BLaER1 treated with 17β-estradiol and CSF1 and Interleukin-3, amounts not matched to agents 10 nM and 100 nM (cell line): ENCODE measurements at regions not wholly inside any gene's neighbourhood (a gene's known extent, or its start where the extent isn't known, plus 50 kb on each side); places are given as distances from the start of the nearest gene placed in this dataset.

ENCODE experiments used
- H3K27ac ChIP-seq, 11 experiments: shearing (Covaris generic); formaldehyde crosslinking; 2 replicates each; pipeline ENCODE4 v1.8.1; 2022
- H3K27me3 ChIP-seq, 11 experiments: shearing (Covaris generic); formaldehyde crosslinking; 2 replicates each; pipeline ENCODE4 v1.8.1; 2022
- H3K36me3 ChIP-seq, 11 experiments: shearing (Covaris generic); formaldehyde crosslinking; 2 replicates each; pipeline ENCODE4 v1.8.1; 2022
- H3K4me1 ChIP-seq, 10 experiments: shearing (Covaris generic); formaldehyde crosslinking; 2 replicates each; pipeline ENCODE4 v1.8.1; 2022
- H3K4me2 ChIP-seq, 11 experiments: shearing (Covaris generic); formaldehyde crosslinking; 2 replicates each; pipeline ENCODE4 v1.8.1; 2022
- H3K4me3 ChIP-seq, 10 experiments: shearing (Covaris generic); formaldehyde crosslinking; 2 replicates each; pipeline ENCODE4 v1.8.1; 2022
- H3K9ac ChIP-seq, 11 experiments: shearing (Covaris generic); formaldehyde crosslinking; 2 replicates each; pipeline ENCODE4 v1.8.1; 2022
- H3K9me3 ChIP-seq, 11 experiments: shearing (Covaris generic); formaldehyde crosslinking; replicated peaks in 1 of 11; 2 replicates each; pipeline ENCODE4 v1.8.1; 2022
- H4K20me1 ChIP-seq, 11 experiments: shearing (Covaris generic); formaldehyde crosslinking; 2 replicates each; pipeline ENCODE4 v1.8.1; 2022
- Cebpa-rat ChIP-seq, 11 experiments: shearing (Covaris generic); IDR thresholded peaks; 2 replicates each; pipeline ENCODE4 v1.8.1; 2022

DNA sequence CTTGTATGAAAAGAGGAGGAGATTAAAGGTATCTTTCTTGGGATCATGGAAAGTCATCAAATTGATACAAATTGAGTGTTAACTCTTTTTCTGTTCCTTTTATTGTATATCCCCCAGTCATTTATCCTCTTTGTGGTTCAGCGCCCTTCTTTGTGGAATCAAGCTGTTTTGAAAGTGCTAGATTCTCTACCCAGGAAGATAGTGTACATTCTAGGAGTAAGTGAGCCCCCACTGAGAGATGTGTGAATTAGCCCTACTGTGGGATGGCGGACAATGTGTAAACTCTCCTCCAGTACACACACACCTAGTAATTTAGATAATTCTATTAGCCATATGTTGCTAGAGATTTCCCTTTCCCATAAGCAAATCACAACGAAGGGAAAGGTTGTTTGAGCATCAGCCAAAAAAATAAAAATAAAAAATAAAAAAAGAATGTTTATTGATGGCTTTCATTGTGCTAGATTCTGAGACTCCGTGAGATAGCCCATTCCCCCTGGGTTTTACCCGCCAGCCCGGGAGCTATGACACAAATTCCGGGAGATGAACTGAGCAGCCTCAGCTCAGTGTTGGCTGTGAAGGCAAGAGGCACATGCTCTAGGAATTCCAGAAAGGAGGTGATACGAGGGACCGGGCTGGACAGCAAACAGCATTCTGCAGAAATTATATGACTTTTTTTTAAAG, 378.4 kb upstream of the RUNX1 start:
- Histone ChIP-seq H3K27ac (no peak overlapping the region), H4K20me1 (no peaks in the 10 kb centered on the region), H3K36me3 (no peaks in the 10 kb centered on the region; a peak in 1 of 22 replicates), H3K9me3 (peaks cover 16 to 28% (median 21%) of the 10 kb centered on the region in 11 experiments), H3K4me3 (no peak overlapping the region), H3K27me3 (no peaks in the 10 kb centered on the region), H3K4me1 (peaks cover 0 to 19% (median 6%) of the 10 kb centered on the region in 10 experiments; a peak in 11 of 20 replicates), H3K4me2 (peak overlapping the region in 3 of 11 experiments; percentile 32 to 61 (median 39); a peak in 4 of 22 replicates), H3K9ac (no peak overlapping the region)
- TF ChIP-seq Cebpa-rat (IDR thresholded peaks at IDR 0.05): no peak

DNA sequence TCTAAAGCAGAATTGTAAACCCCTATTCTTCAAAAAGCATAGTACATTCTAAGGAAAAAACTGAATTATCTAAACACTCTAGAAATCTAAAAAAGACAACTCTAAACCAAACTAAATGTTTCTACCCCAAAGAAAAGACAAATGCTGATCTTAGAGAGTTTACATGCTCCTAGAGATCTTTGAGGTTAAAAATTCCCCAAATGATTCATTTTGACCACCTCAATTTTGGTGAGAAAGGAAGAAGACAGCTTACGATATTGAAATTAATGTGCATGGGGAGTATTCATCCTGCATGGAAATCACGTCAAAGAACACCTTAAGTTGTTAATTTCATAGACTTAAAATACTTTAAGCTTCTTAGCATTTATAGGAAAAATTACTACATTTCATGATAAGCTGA, 377.8 kb upstream of the RUNX1 start:
- Histone ChIP-seq H3K27ac (no peak overlapping the region), H3K9me3 (peaks cover 16 to 28% (median 21%) of the 10 kb centered on the region in 11 experiments), H3K4me2 (no peak overlapping the region), H3K27me3 (no peaks in the 10 kb centered on the region), H3K9ac (no peak overlapping the region), H3K4me3 (no peak overlapping the region), H3K36me3 (peaks cover 0 to 5% (median 0%) of the 10 kb centered on the region in 11 experiments; a peak in 1 of 22 replicates), H3K4me1 (peaks cover 0 to 19% (median 6%) of the 10 kb centered on the region in 10 experiments; a peak in 11 of 20 replicates), H4K20me1 (no peaks in the 10 kb centered on the region)
- no peak for TF ChIP-seq Cebpa-rat (IDR thresholded peaks at IDR 0.05)

DNA sequence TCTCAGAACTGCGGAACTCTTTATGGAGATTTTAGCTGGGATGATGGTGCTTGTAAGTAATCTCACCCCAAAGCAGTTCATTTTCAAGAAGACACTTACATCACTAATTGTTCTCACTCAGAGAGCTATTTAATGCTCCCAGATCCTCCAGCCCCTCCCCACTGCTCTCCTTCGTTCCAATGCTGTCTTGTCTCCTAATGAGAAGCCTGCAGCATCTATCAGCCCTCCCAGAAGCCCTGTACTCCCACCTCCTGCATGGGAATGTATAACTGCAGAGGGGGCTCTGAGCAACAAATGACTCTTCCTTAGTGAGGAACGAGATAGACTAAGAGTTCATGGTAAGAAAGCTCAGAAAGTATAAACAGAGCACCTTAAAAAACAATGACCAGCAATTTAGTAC, 377.4 kb upstream of the RUNX1 start:
- no peak overlapping the region for H3K4me3 ChIP-seq
- no peaks in the 10 kb centered on the region for H3K27me3 ChIP-seq

DNA sequence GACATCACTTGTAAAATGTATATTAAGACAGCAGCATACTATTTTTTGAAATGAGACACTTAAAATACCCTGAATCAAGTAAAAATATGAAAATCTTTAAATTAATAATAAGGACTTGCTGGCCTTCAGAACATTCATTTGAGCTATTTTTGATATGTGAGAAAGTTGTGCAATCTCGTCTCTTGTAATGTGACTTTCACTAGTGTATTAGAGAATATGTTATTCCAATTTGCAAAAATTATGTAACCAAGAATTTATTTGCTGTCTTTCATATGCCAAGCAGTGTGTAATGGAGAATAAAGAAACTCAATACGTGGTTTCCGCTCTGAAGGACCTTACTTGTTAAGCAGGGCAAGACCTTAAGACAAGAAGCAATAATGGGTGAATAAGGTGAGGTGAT, 375.0 kb upstream of the RUNX1 start:
- Histone ChIP-seq H3K9me3 (peaks cover 21 to 34% (median 27%) of the 10 kb centered on the region in 11 experiments), H4K20me1 (no peaks in the 10 kb centered on the region), H3K4me1 (peaks cover 0 to 19% (median 6%) of the 10 kb centered on the region in 10 experiments; a peak in 11 of 20 replicates), H3K4me3 (no peak overlapping the region), H3K27ac (no peak overlapping the region), H3K27me3 (no peaks in the 10 kb centered on the region), H3K36me3 (peaks cover 0 to 5% (median 0%) of the 10 kb centered on the region in 11 experiments; a peak in 1 of 22 replicates), H3K9ac (no peak overlapping the region), H3K4me2 (no peak overlapping the region)
- TF ChIP-seq Cebpa-rat (IDR thresholded peaks at IDR 0.05): peak in 1 of 11 experiments; percentile 12; a peak in 1 of 22 replicates

More for the DNA sequence above, 377.4 kb upstream of the RUNX1 start:
- H3K9ac ChIP-seq: no peak overlapping the region
- TF ChIP-seq Cebpa-rat (IDR thresholded peaks at IDR 0.05): no peak
- H3K9me3 ChIP-seq: peaks cover 16 to 28% (median 21%) of the 10 kb centered on the region in 11 experiments
- H3K4me2 ChIP-seq: no peak overlapping the region
- no peaks in the 10 kb centered on the region for H4K20me1 ChIP-seq
- no peak overlapping the region for H3K27ac ChIP-seq
- H3K4me1 ChIP-seq: peaks cover 0 to 19% (median 6%) of the 10 kb centered on the region in 10 experiments; a peak in 11 of 20 replicates
- peaks cover 0 to 5% (median 0%) of the 10 kb centered on the region in 11 experiments; a peak in 1 of 22 replicates for H3K36me3 ChIP-seq

DNA sequence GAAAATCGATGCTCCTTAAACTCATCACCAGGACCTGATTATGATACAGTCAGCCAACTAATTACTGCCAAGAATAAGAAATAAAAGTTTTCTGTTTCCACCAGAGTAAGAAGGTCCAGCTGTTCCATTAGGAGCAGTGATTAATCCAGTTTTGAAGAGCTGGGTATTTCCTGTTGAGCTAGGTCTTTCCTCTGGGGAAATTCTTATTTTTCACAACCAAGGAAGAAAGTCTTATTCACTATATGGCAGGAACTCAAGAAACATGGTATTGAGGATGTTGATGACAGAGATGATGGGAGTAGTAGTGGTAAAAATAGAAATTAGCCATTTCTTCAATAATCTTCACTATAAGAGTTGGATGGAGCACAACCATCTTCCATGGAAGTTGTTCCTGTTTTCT, 374.6 kb upstream of the RUNX1 start:
- Histone ChIP-seq H3K4me3 (no peak overlapping the region), H3K27me3 (no peaks in the 10 kb centered on the region), H3K36me3 (peaks cover 0 to 5% (median 0%) of the 10 kb centered on the region in 11 experiments; a peak in 1 of 22 replicates), H3K9ac (no peak overlapping the region), H3K4me1 (peaks cover 0 to 17% (median 6%) of the 10 kb centered on the region in 10 experiments; a peak in 11 of 20 replicates), H4K20me1 (no peaks in the 10 kb centered on the region), H3K9me3 (peaks cover 21 to 34% (median 27%) of the 10 kb centered on the region in 11 experiments), H3K27ac (no peak overlapping the region), H3K4me2 (peak overlapping the region in 2 of 11 experiments; percentile 7 to 14; a peak in 2 of 22 replicates)
- no peak for TF ChIP-seq Cebpa-rat (IDR thresholded peaks at IDR 0.05)

DNA sequence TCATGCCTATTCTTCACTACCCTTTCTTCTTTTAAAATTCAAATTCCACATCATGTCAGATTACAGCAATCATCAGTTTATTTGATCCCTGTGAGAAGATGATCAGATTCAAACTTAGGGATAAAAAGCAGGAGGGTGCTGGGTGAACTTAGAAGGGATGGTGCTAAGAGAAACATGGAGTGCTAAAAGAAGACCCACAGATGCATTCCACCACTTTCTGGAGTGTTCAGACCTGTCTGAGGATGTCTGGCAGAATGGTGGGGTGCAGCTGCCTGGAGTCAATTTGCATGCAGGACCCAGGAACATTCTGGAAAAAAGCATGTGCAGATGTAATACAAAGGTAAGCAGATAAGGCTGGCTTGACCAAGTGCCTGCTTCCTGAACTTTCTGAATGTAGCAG, 372.9 kb upstream of the RUNX1 start:
- Histone ChIP-seq H3K4me3 (no peak overlapping the region), H3K4me1 (0 out of 20 replicates have a peak, but pooled peaks cover 0 to 6% (median 0%) of the 10 kb centered on the region in 10 experiments), H3K4me2 (no peak overlapping the region), H3K27ac (no peak overlapping the region), H3K9me3 (peaks cover 21 to 34% (median 27%) of the 10 kb centered on the region in 11 experiments), H3K36me3 (peaks cover 0 to 5% (median 0%) of the 10 kb centered on the region in 11 experiments; a peak in 1 of 22 replicates), H4K20me1 (no peaks in the 10 kb centered on the region), H3K27me3 (no peaks in the 10 kb centered on the region), H3K9ac (no peak overlapping the region)
- TF ChIP-seq Cebpa-rat (IDR thresholded peaks at IDR 0.05): no peak

DNA sequence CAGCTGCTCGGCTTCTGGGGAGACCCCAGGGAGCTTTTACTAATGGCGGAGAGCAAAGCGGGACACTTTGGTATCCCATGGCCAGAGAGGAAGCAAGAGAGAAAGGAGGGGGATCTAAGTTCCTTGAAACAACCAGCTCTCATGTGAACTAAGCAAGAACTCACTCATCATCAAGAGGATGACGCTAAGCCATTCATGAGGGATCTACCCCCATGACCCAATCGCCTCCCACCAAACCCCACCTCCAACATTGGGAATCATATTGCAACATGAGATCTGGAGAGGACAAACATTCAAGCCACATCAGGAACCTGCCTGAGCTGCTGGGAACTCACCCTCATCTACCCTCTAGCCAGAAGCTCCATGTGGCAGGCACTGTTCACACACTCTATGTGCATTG, 372.1 kb upstream of the RUNX1 start:
- H4K20me1 ChIP-seq: no peaks in the 10 kb centered on the region
- H3K4me3 ChIP-seq: no peak overlapping the region
- H3K36me3 ChIP-seq: peaks cover 0 to 5% (median 0%) of the 10 kb centered on the region in 11 experiments; a peak in 1 of 22 replicates
- 0 out of 20 replicates have a peak, but pooled peaks cover 0 to 6% (median 0%) of the 10 kb centered on the region in 10 experiments for H3K4me1 ChIP-seq
- H3K4me2 ChIP-seq: no peak overlapping the region
- TF ChIP-seq Cebpa-rat (IDR thresholded peaks at IDR 0.05): no peak
- no peak overlapping the region for H3K9ac ChIP-seq
- H3K27me3 ChIP-seq: no peaks in the 10 kb centered on the region
- H3K9me3 ChIP-seq: peaks cover 21 to 34% (median 27%) of the 10 kb centered on the region in 11 experiments
- H3K27ac ChIP-seq: no peak overlapping the region

DNA sequence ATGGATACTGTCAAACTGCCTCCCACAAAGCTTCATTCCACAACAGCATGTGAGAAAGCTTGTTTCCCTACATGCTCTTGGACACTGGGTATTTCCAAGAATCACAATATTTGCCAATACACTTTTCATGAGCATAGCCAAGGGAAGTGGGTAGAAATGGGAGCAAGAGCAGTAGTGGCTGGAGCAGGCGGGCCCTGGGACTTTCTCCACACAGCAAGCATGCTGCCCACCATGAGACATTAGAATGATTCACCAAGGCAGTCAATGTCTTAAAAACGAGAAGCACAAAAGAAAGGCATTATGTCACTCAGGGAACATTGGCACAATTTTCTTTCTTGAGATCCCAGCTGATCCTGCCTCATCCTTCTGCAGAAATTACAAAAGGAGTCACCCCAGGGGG, 371.6 kb upstream of the RUNX1 start:
- Histone ChIP-seq H3K4me3 (no peak overlapping the region), H3K9ac (no peak overlapping the region), H4K20me1 (no peaks in the 10 kb centered on the region), H3K9me3 (peaks cover 21 to 34% (median 27%) of the 10 kb centered on the region in 11 experiments), H3K27me3 (no peaks in the 10 kb centered on the region), H3K36me3 (peaks cover 0 to 5% (median 0%) of the 10 kb centered on the region in 11 experiments; a peak in 1 of 22 replicates), H3K4me2 (no peak overlapping the region), H3K27ac (no peak overlapping the region), H3K4me1 (0 out of 20 replicates have a peak, but pooled peaks cover 0 to 6% (median 0%) of the 10 kb centered on the region in 10 experiments)
- no peak for TF ChIP-seq Cebpa-rat (IDR thresholded peaks at IDR 0.05)

DNA sequence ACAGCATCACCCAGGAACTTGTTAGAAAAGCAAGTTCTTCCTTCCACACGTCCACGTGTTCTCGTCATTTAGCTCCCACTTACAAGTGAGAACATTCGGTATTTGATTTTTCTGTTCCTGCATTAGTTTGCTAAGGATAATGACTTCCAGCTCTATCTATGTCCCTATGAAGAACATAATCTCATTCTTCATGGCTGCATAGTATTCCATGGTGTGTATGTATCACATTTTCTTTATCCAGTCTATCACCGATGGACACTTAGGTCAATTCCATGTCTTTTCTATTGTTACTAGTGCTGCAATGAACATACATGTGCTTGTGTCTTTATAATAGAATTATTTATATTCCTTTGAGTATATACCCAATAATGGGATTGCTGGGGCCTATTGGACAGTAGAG, 368.7 kb upstream of the RUNX1 start:
- H3K27me3 ChIP-seq: no peaks in the 10 kb centered on the region
- H3K4me3 ChIP-seq: no peak overlapping the region
- H4K20me1 ChIP-seq: no peaks in the 10 kb centered on the region
- TF ChIP-seq Cebpa-rat (IDR thresholded peaks at IDR 0.05): no peak
- no peak overlapping the region for H3K9ac ChIP-seq
- H3K36me3 ChIP-seq: peaks cover 0 to 5% (median 0%) of the 10 kb centered on the region in 11 experiments; a peak in 1 of 22 replicates
- no peak overlapping the region for H3K27ac ChIP-seq
- peaks cover 19 to 23% (median 22%) of the 10 kb centered on the region in 11 experiments for H3K9me3 ChIP-seq
- no peaks in the 10 kb centered on the region for H3K4me1 ChIP-seq
- H3K4me2 ChIP-seq: no peak overlapping the region
